ENCODE measurements at regions not wholly inside any gene's neighbourhood (a gene's known extent, or its start where the extent isn't known, plus 50 kb on each side); places are given as distances from the start of the nearest gene placed in this dataset.

DNA sequence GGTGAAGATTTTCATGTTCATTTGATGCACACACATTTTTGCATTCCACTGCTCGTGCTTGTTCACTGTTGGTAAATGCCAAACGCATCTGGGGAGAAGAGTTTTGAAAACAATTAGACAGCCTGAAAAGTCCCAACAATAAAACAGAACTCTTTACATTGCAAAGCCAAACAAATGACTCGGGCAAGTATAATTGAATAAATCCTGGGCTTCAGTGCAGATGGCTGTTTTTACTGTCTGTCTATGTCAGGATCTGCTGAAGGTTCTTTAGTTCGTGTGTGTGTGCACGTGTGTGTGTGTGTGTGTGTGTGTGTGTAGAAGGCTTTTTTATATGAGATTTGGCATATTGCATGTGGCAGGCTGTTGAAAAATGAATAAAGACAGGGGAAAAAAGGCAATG lies 277.5 kb upstream of the CDIN1 start:
- TF ChIP-seq, protein P1, sequence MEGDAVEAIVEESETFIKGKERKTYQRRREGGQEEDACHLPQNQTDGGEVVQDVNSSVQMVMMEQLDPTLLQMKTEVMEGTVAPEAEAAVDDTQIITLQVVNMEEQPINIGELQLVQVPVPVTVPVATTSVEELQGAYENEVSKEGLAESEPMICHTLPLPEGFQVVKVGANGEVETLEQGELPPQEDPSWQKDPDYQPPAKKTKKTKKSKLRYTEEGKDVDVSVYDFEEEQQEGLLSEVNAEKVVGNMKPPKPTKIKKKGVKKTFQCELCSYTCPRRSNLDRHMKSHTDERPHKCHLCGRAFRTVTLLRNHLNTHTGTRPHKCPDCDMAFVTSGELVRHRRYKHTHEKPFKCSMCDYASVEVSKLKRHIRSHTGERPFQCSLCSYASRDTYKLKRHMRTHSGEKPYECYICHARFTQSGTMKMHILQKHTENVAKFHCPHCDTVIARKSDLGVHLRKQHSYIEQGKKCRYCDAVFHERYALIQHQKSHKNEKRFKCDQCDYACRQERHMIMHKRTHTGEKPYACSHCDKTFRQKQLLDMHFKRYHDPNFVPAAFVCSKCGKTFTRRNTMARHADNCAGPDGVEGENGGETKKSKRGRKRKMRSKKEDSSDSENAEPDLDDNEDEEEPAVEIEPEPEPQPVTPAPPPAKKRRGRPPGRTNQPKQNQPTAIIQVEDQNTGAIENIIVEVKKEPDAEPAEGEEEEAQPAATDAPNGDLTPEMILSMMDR (IDR thresholded peaks at IDR 0.05), result no peak
- no peak for TF ChIP-seq POLR2A (IDR thresholded peaks at IDR 0.05)
